Lung (tissue), 11 donors: ENCODE measurements at regions not wholly inside any gene's neighbourhood (a gene's known extent, or its start where the extent isn't known, plus 50 kb on each side); places are given as distances from the start of the nearest gene placed in this dataset.
"Not testable (repeated sequence)": the region's sequence is repeated elsewhere in the genome, so short reads cannot be mapped to it uniquely, and the experiment has no call there.

ENCODE experiments used
- ATAC-seq: fragments of 200-7000 bp; cut with Tn5 transposase; one replicate; pipeline ENCODE4 v1.9.1; 2020; ENCODE audit warnings: moderate number of reproducible peaks; ENCODE audit not compliant: insufficient read depth, low FRiP score
- DNase-seq, 3 donors: peaks; one replicate each; pipeline ENCODE4 v3.0.0-alpha.2; 2013 to 2017
- H3K27ac ChIP-seq, 2 donors: one replicate each; pipeline ENCODE4 v1.5.1; 2013; ENCODE audit warnings: mild to moderate bottlenecking in 2 of 2, moderate library complexity in 2 of 2, control low read depth in 1 of 2, inconsistent platforms in 1 of 2, low read depth in 1 of 2, low read length in 1 of 2
- H3K27me3 ChIP-seq, 3 donors: one replicate each; pipeline ENCODE4 v1.5.1; 2013; ENCODE audit warnings: low read length in 2 of 3; ENCODE audit not compliant: control insufficient read depth in 3 of 3, insufficient read depth in 3 of 3
- H3K36me3 ChIP-seq, 4 donors: one replicate each; pipeline ENCODE4 v1.5.1; 2013; ENCODE audit warnings: low read length in 4 of 4, mild to moderate bottlenecking in 1 of 4, moderate library complexity in 1 of 4; ENCODE audit not compliant: control insufficient read depth in 4 of 4, insufficient read depth in 4 of 4
- H3K4me1 ChIP-seq, 5 donors: one replicate each; pipeline ENCODE4 v1.5.1; 2013; ENCODE audit warnings: low read length in 5 of 5, mild to moderate bottlenecking in 2 of 5, moderate library complexity in 1 of 5; ENCODE audit not compliant: control insufficient read depth in 5 of 5, insufficient read depth in 5 of 5
- H3K4me3 ChIP-seq: one replicate; pipeline ENCODE4 v1.5.1; 2013; ENCODE audit warnings: mild to moderate bottlenecking, control low read depth, moderate library complexity
- H3K9ac ChIP-seq, 2 donors: one replicate each; pipeline ENCODE4 v1.5.1; 2013; ENCODE audit warnings: low read length in 2 of 2, control low read depth in 1 of 2; ENCODE audit not compliant: insufficient read depth in 1 of 2
- H3K9me3 ChIP-seq, 4 donors: one replicate each; pipeline ENCODE4 v1.5.1; 2013; ENCODE audit warnings: low read length in 3 of 4, mild to moderate bottlenecking in 1 of 4, moderate library complexity in 1 of 4; ENCODE audit not compliant: control insufficient read depth in 4 of 4, insufficient read depth in 3 of 4
- WGBS, 2 donors: extraction: QIAGEN DNeasy Blood & Tissue Kit; methylation state at CpG; one replicate each; pipeline ENCODE4 v1.1.7; 2013; 5-methylcytosine and 5-hydroxymethylcytosine counted together
- TF ChIP-seq, protein P1 (sequence below): IDR thresholded peaks from 2 replicates; pipeline ENCODE4 v1.5.1; 2012; ENCODE audit warnings: mild to moderate bottlenecking; ENCODE audit errors: control extremely low read depth, extremely low read depth
- donor health status: control.
- donor health status: control.
- donor health status: Bipolar disorder and iron deficiency.
- donor health status: healthy.
- donor health status: DM: yes; HTN: yes; CAD: no.

DNA sequence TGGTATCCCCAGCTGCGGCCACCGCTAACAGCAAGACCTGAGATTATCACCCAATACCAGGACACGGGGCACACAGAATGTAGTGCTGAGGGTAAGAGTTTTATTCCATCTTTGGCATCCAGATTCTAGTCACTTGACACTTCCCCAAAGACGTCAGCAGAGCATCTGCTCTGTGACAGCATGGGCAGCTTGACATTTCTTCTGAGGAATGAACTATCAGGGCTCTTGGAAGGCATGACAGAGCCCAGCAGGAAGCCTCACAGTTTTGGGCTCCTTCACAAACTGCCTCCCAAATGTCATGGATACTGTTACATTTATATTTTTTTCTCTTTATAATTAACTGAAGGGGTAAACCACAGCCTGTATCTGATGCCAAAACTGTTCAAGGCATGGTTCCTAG lies 1010.7 kb downstream of the TDRD15 start:
- Histone ChIP-seq H3K36me3 (no peaks in the 10 kb centered on the region), H3K9me3 (no peaks in the 10 kb centered on the region), H3K27ac (no peak overlapping the region), H3K27me3 (no peaks in the 10 kb centered on the region), H3K4me1 (no peaks in the 10 kb centered on the region), H3K4me3 (no peak overlapping the region), H3K9ac (no peak overlapping the region)
- WGBS, 2 donors, result 77 to 79% methylated on average over 4 of the region's 4 CpGs
- ATAC-seq (no peak), DNase-seq (no peak)
- TF ChIP-seq, protein P1, sequence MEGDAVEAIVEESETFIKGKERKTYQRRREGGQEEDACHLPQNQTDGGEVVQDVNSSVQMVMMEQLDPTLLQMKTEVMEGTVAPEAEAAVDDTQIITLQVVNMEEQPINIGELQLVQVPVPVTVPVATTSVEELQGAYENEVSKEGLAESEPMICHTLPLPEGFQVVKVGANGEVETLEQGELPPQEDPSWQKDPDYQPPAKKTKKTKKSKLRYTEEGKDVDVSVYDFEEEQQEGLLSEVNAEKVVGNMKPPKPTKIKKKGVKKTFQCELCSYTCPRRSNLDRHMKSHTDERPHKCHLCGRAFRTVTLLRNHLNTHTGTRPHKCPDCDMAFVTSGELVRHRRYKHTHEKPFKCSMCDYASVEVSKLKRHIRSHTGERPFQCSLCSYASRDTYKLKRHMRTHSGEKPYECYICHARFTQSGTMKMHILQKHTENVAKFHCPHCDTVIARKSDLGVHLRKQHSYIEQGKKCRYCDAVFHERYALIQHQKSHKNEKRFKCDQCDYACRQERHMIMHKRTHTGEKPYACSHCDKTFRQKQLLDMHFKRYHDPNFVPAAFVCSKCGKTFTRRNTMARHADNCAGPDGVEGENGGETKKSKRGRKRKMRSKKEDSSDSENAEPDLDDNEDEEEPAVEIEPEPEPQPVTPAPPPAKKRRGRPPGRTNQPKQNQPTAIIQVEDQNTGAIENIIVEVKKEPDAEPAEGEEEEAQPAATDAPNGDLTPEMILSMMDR, result no peak

DNA sequence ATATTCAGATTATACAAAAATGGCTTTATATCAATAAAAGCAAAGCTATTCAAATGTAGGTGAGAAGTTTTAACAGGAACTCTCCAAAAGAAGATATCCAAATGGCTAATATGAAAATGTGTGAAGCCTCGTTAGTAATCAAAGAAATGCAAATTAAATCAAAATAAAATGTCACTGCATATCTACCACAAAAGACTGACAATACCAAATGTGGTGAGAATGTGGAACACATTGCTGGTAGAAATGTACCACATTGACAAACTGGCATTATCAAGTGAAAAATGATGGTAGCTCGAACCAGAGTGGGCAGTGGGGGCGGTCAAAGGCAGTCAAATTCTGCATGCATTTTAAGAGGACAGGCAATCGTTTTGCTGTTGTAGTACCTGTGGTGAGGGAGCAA lies 1012.7 kb downstream of the TDRD15 start:
- H3K27ac ChIP-seq, result no peak overlapping the region
- no peaks in the 10 kb centered on the region for H3K9me3 ChIP-seq
- no peaks in the 10 kb centered on the region for H3K27me3 ChIP-seq
- ATAC-seq, result no peak
- TF ChIP-seq, protein P1, result no peak
- DNase-seq, result no peak
- no peaks in the 10 kb centered on the region for H3K4me1 ChIP-seq
- 82 to 84% methylated on average over 4 of the region's 4 CpGs for WGBS, 2 donors
- H3K4me3 ChIP-seq, result no peak overlapping the region
- H3K36me3 ChIP-seq, result no peaks in the 10 kb centered on the region
- H3K9ac ChIP-seq, result no peak overlapping the region

DNA sequence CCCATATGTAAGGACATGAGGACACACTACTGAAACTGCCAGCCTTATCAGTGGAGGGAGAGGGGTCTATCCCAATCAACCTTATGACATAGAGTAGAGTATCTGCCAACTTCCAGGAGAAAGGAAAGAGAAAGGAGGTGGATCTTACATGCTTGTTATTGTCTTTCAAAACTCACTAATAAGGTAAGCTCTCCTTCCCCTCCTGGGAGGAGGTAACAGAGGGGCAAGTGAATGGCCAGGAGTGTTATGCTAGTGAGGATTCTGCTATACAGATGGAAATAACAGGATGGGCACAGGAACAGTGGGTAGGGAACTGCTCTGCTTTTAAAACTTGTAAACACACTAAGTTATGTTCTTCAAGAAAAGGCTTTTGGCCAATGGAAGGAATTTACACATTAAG lies 1020.1 kb downstream of the TDRD15 start:
- Histone ChIP-seq H3K9me3 (no peaks in the 10 kb centered on the region), H3K27ac (no peak overlapping the region), H3K9ac (no peak overlapping the region), H3K27me3 (no peaks in the 10 kb centered on the region), H3K4me1 (no peaks in the 10 kb centered on the region), H3K36me3 (no peaks in the 10 kb centered on the region), H3K4me3 (no peak overlapping the region)
- TF ChIP-seq, protein P1, result no peak
- ATAC-seq (no peak), DNase-seq (no peak)

DNA sequence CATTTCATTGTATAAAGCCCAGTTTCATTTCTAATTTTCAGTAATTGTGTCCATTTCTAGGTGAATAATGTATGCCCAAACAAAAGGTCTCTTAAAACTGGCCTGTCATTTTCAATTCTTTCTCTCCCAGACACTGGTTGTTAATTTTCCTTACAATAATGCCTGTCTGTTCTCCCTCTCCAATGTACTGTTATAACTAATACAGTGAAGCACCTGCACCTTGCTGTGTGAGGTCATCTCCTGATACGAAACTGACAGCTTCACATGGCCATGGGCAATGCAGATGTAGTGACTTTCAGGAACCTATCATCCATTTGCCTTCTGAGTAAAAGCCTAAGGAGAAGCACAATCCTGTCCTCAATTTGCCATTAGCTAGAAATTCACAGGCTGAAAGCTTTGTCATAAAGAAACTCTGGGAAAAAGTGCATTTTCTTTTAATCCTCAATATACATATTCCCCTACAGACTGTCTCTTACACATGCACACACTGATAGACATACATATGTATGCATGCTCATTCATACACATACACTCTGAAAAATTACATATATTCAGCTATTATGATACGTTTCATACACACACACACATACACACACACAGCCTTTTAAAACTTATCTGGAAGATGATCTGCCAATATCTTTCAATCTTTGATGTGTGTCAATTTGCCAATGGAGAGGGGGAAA lies 1030.3 kb downstream of the TDRD15 start:
- DNase-seq (peak in 1 of 3 donors; percentile 0), ATAC-seq (no peak)
- Histone ChIP-seq H3K36me3 (no peaks in the 10 kb centered on the region), H3K4me3 (no peak overlapping the region), H3K9ac (no peak overlapping the region), H3K4me1 (peaks cover 0 to 5% (median 0%) of the 10 kb centered on the region in 5 donors), H3K27me3 (no peaks in the 10 kb centered on the region), H3K27ac (no peak overlapping the region), H3K9me3 (peaks cover 0 to 6% (median 0%) of the 10 kb centered on the region in 4 donors)
- WGBS, 2 donors, result 38 to 45% methylated on average over 2 of the region's 2 CpGs
- TF ChIP-seq, protein P1, result no peak

DNA sequence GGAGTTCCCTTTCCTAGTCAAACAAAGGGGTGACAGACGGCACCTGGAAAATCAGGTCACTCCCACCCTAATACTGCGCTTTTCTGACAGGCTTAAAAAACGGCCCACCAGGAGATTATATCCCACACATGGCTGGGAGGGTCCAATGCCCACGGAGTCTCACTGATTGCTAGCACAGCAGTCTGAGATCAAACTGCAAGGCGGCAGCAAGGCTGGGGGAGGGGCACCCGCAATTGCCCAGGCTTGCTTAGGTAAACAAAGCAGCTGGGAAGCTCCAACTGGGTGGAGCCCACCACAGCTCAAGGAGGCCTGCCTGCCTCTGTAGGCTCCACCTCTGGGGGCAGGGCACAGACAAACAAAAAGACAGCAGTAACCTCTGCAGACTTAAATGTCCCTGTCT lies 1032.9 kb downstream of the TDRD15 start:
- not testable (repeated sequence) for H3K9me3 ChIP-seq, DNase-seq, ATAC-seq, H3K27ac ChIP-seq, H3K4me3 ChIP-seq, H3K9ac ChIP-seq, H3K4me1 ChIP-seq, H3K36me3 ChIP-seq, H3K27me3 ChIP-seq
- WGBS, 2 donors, result 84 to 87% methylated on average over 6 of the region's 6 CpGs
